H9 (cell line): ENCODE measurements at regions not wholly inside any gene's neighbourhood (a gene's known extent, or its start where the extent isn't known, plus 50 kb on each side); places are given as distances from the start of the nearest gene placed in this dataset.

Experiments
- DNase-seq: peaks from one replicate; pipeline ENCODE4 v3.0.0-alpha.2; 2017
- H2AFZ ChIP-seq: one replicate; pipeline ENCODE4 v1.6.1; 2013; ENCODE audit warnings: mild to moderate bottlenecking, low read length, control low read depth, moderate library complexity
- H2AK5ac ChIP-seq: 2 replicates; pipeline ENCODE4 v1.6.1; 2013; ENCODE audit warnings: low read length, control low read depth, mixed read lengths; ENCODE audit not compliant: insufficient read length
- H2BK120ac ChIP-seq: one replicate; pipeline ENCODE4 v1.6.1; 2013; ENCODE audit warnings: low read depth, mild to moderate bottlenecking, low read length, control low read depth, inconsistent platforms; ENCODE audit not compliant: poor library complexity, severe bottlenecking
- H2BK12ac ChIP-seq: 2 replicates; pipeline ENCODE4 v1.6.1; 2013; ENCODE audit warnings: low read length, control low read depth, mixed read lengths, low read depth; ENCODE audit not compliant: insufficient read length
- H2BK15ac ChIP-seq: 2 replicates; pipeline ENCODE4 v1.6.1; 2013; ENCODE audit warnings: low read depth, low read length, control low read depth
- H2BK20ac ChIP-seq: one replicate; pipeline ENCODE4 v1.6.1; 2013; ENCODE audit warnings: low read depth, mild to moderate bottlenecking, low read length, control low read depth, inconsistent platforms; ENCODE audit not compliant: poor library complexity, severe bottlenecking
- H2BK5ac ChIP-seq: 2 replicates; pipeline ENCODE4 v1.6.1; 2013; ENCODE audit warnings: low read length, control low read depth, mixed read lengths; ENCODE audit not compliant: insufficient read length
- H3K14ac ChIP-seq: 2 replicates; pipeline ENCODE4 v1.6.1; 2013; ENCODE audit warnings: low read length, control low read depth; ENCODE audit not compliant: insufficient read depth
- H3K18ac ChIP-seq: 2 replicates; pipeline ENCODE4 v1.6.1; 2013; ENCODE audit warnings: low read depth, mild to moderate bottlenecking, mixed read lengths, low read length, control low read depth; ENCODE audit not compliant: insufficient read length
- H3K23ac ChIP-seq: 2 replicates; pipeline ENCODE4 v1.6.1; 2013; ENCODE audit warnings: low read length, control low read depth, mixed read lengths, low read depth; ENCODE audit not compliant: insufficient read length
- H3K23me2 ChIP-seq: 2 replicates; pipeline ENCODE4 v1.6.1; 2013; ENCODE audit warnings: low read depth, mild to moderate bottlenecking, mixed read lengths, low read length, control low read depth; ENCODE audit not compliant: insufficient read length, poor library complexity, severe bottlenecking
- H3K27ac ChIP-seq: 2 replicates; pipeline ENCODE4 v1.5.1; 2013; ENCODE audit warnings: low read length, control low read depth, mixed read lengths, low read depth; ENCODE audit not compliant: insufficient read length
- H3K27me3 ChIP-seq: 2 replicates; pipeline ENCODE4 v1.6.1; 2013; ENCODE audit warnings: low read length, control low read depth, inconsistent platforms; ENCODE audit not compliant: insufficient read depth
- H3K4ac ChIP-seq: 2 replicates; pipeline ENCODE4 v1.6.1; 2013; ENCODE audit warnings: low read depth, mild to moderate bottlenecking, control low read depth, inconsistent platforms, low read length, moderate library complexity
- H3K4me1 ChIP-seq: 2 replicates; pipeline ENCODE4 v1.6.1; 2013; ENCODE audit warnings: low read length, control low read depth, inconsistent platforms; ENCODE audit not compliant: insufficient read depth
- H3K4me2 ChIP-seq: 2 replicates; pipeline ENCODE4 v1.6.1; 2013; ENCODE audit warnings: low read length, control low read depth, mixed read lengths; ENCODE audit not compliant: insufficient read length, insufficient read depth
- H3K56ac ChIP-seq: 2 replicates; pipeline ENCODE4 v1.6.1; 2013; ENCODE audit warnings: low read depth, mild to moderate bottlenecking, mixed read lengths, low read length, control low read depth; ENCODE audit not compliant: insufficient read length
- H3K79me1 ChIP-seq: 2 replicates; pipeline ENCODE4 v1.6.1; 2013; ENCODE audit warnings: low read depth, mild to moderate bottlenecking, moderate library complexity, low read length, control low read depth, inconsistent platforms; ENCODE audit not compliant: insufficient read depth, poor library complexity, severe bottlenecking
- H3K79me2 ChIP-seq: 2 replicates; pipeline ENCODE4 v1.6.1; 2013; ENCODE audit warnings: low read length, control low read depth, inconsistent platforms; ENCODE audit not compliant: insufficient read depth
- H3K9ac ChIP-seq: 2 replicates; pipeline ENCODE4 v1.6.1; 2013; ENCODE audit warnings: low read length, control low read depth, mixed read lengths; ENCODE audit not compliant: insufficient read length; ENCODE audit errors: extremely low read depth
- H3K9me3 ChIP-seq: one replicate; pipeline ENCODE4 v1.6.1; 2013; ENCODE audit warnings: low read depth, low read length, inconsistent platforms; ENCODE audit not compliant: control insufficient read depth
- H3T11ph ChIP-seq: one replicate; pipeline ENCODE4 v1.6.1; 2013; ENCODE audit warnings: mild to moderate bottlenecking, low read length, control low read depth, inconsistent platforms
- H4K20me1 ChIP-seq: one replicate; pipeline ENCODE4 v1.6.1; 2013; ENCODE audit not compliant: control insufficient read depth, insufficient read length, insufficient read depth
- H4K5ac ChIP-seq: 2 replicates; pipeline ENCODE4 v1.6.1; 2013; ENCODE audit warnings: low read depth, mild to moderate bottlenecking, mixed read lengths, low read length, control low read depth; ENCODE audit not compliant: insufficient read length
- H4K8ac ChIP-seq: replicated peaks from 2 replicates; pipeline ENCODE4 v1.6.1; 2013; ENCODE audit warnings: low read length, control low read depth, mixed read lengths, low read depth; ENCODE audit not compliant: insufficient read length
- H4K91ac ChIP-seq: 2 replicates; pipeline ENCODE4 v1.6.1; 2013; ENCODE audit warnings: low read depth, mild to moderate bottlenecking, moderate library complexity, mixed read lengths, low read length, control low read depth; ENCODE audit not compliant: insufficient read length
- H3K27ac Mint-ChIP-seq, 3 experiments: 2 replicates in 2 of 3; 3 replicates in 1 of 3; pipeline ENCODE4 v1.8.0; 2020 to 2021; ENCODE audit warnings: mixed read lengths in 3 of 3, mild to moderate bottlenecking in 1 of 3, moderate library complexity in 1 of 3
- H3K27me3 Mint-ChIP-seq: 2 replicates; pipeline ENCODE4 v1.8.0; 2021; ENCODE audit warnings: low read depth, mild to moderate bottlenecking, moderate library complexity, mixed read lengths
- H3K36me3 Mint-ChIP-seq, 3 experiments: 2 replicates in 2 of 3; 3 replicates in 1 of 3; pipeline ENCODE4 v1.8.0; 2020 to 2021; ENCODE audit warnings: low read depth in 3 of 3, mixed read lengths in 3 of 3; ENCODE audit not compliant: insufficient read depth in 1 of 3
- H3K4me1 Mint-ChIP-seq, 2 experiments: 2 replicates each; pipeline ENCODE4 v1.8.0; 2020; ENCODE audit warnings: mixed read lengths in 2 of 2
- H3K4me3 Mint-ChIP-seq, 2 experiments: 2 replicates in 1 of 2; 3 replicates in 1 of 2; pipeline ENCODE4 v1.8.0; 2020 to 2021; ENCODE audit warnings: mild to moderate bottlenecking in 2 of 2, mixed read lengths in 2 of 2, moderate library complexity in 1 of 2
- H3K9me3 Mint-ChIP-seq, 2 experiments: 2 replicates in 1 of 2; 3 replicates in 1 of 2; pipeline ENCODE4 v1.8.0; 2020; ENCODE audit warnings: mild to moderate bottlenecking in 2 of 2, mixed read lengths in 2 of 2, moderate library complexity in 1 of 2
- CTCF ChIP-seq: fragments of 200-600 bp; sonication (generic); conservative IDR thresholded peaks from 3 replicates; pipeline ENCODE4 v1.8.0; 2021; ENCODE audit warnings: antibody characterized with exemption, mild to moderate bottlenecking
- WGBS: extraction: QIAGEN DNeasy Blood & Tissue Kit; methylation state at CpG from one replicate; pipeline ENCODE4 v1.1.7; 2013; ENCODE audit warnings: missing lambda C conversion rate, low lambda C conversion rate, mixed read lengths; ENCODE audit not compliant: insufficient read length; ENCODE audit errors: extremely low coverage; 5-methylcytosine and 5-hydroxymethylcytosine counted together

GRCh38 chr20:41984031-41984430, 365.9 kb upstream of the CHD6 start:
- no peak for TF ChIP-seq CTCF

More at GRCh38 chr20:41984031-41984430, 365.9 kb upstream of the CHD6 start:
- H2BK12ac ChIP-seq, result no peak overlapping the region
- H2AK5ac ChIP-seq, result no peak overlapping the region
- H3K4me1 Mint-ChIP-seq, result peaks cover 6 to 10% of the 10 kb centered on the region in 2 experiments
- H4K5ac ChIP-seq, result no peak overlapping the region
- H2AFZ ChIP-seq, result no peak overlapping the region
- no peak overlapping the region for H3K23ac ChIP-seq
- no peak for DNase-seq
- no peak overlapping the region for H3T11ph ChIP-seq
- H3K14ac ChIP-seq, result no peak overlapping the region
- H3K23me2 ChIP-seq, result no peaks in the 10 kb centered on the region
- H3K4me2 ChIP-seq, result no peak overlapping the region
- no peak overlapping the region for H3K27ac Mint-ChIP-seq
- no peaks in the 10 kb centered on the region for H3K79me2 ChIP-seq
- H3K9ac ChIP-seq, result no peak overlapping the region
- no peak overlapping the region for H2BK5ac ChIP-seq
- H3K18ac ChIP-seq, result no peak overlapping the region
- H3K9me3 ChIP-seq, result no peaks in the 10 kb centered on the region
- no peaks in the 10 kb centered on the region; the same call in 1 of the 2 replicates for H3K4me1 ChIP-seq
- H3K4ac ChIP-seq, result no peak overlapping the region
- no peak overlapping the region for H2BK15ac ChIP-seq
- peaks cover 6% of the 10 kb centered on the region for H3K27me3 Mint-ChIP-seq
- peaks cover 3 to 10% of the 10 kb centered on the region in 2 experiments for H3K9me3 Mint-ChIP-seq
- WGBS, result no CpG with 5 or more reads among the region's 2 CpGs
- no peak overlapping the region for H3K4me3 Mint-ChIP-seq
- no peaks in the 10 kb centered on the region; a peak in 3 of 7 replicates for H3K36me3 Mint-ChIP-seq
- no peaks in the 10 kb centered on the region for H4K20me1 ChIP-seq
- H3K79me1 ChIP-seq, result no peaks in the 10 kb centered on the region
- no peaks in the 10 kb centered on the region for H3K27me3 ChIP-seq
- H2BK20ac ChIP-seq, result no peak overlapping the region
- no peak overlapping the region for H2BK120ac ChIP-seq
- no peak overlapping the region for H3K27ac ChIP-seq
- H4K91ac ChIP-seq, result no peak overlapping the region
- H4K8ac ChIP-seq, result no peak overlapping the region
- H3K56ac ChIP-seq, result no peak overlapping the region
